GM12892 (cell line): ENCODE measurements at regions not wholly inside any gene's neighbourhood (a gene's known extent, or its start where the extent isn't known, plus 50 kb on each side); places are given as distances from the start of the nearest gene placed in this dataset.

ENCODE experiments used
- POLR2A ChIP-seq: IDR thresholded peaks from 2 replicates; pipeline ENCODE4 v1.6.1; 2011; ENCODE audit warnings: low read depth, low read length, control low read depth
- POLR2AphosphoS5 ChIP-seq: IDR thresholded peaks from 2 replicates; pipeline ENCODE4 v1.6.1; 2011; ENCODE audit warnings: low read depth, low read length, control low read depth
- TAF1 ChIP-seq: IDR thresholded peaks from 2 replicates; pipeline ENCODE4 v1.6.1; 2011; ENCODE audit warnings: low read depth, mild to moderate bottlenecking, control low read depth, low read length, borderline replicate concordance

GRCh38 chr12:123038486-123038885 is 58.0 kb downstream of the ARL6IP4 start:
- TF ChIP-seq POLR2A = no peak
- TF ChIP-seq TAF1 = no peak
- TF ChIP-seq POLR2AphosphoS5 = no peak
